HG03108 (cell line): ENCODE measurements at regions not wholly inside any gene's neighbourhood (a gene's known extent, or its start where the extent isn't known, plus 50 kb on each side); places are given as distances from the start of the nearest gene placed in this dataset.
"Not testable (repeated sequence)": the region's sequence is repeated elsewhere in the genome, so short reads cannot be mapped to it uniquely, and the experiment has no call there.

Experiments used
- ATAC-seq: cut with Tn5 transposase; IDR thresholded peaks from one replicate; pipeline ENCODE4 v1.9.1; 2021; ENCODE audit warnings: moderate library complexity; ENCODE audit not compliant: unreplicated experiment

GRCh38 chr2:225793736-225794550 lies 394.4 kb downstream of the NYAP2 start:
- no peak for ATAC-seq

GRCh38 chr2:225788571-225789094 lies 389.1 kb downstream of the NYAP2 start:
- no peak for ATAC-seq

- no peak for ATAC-seq
Observed at GRCh38 chr2:225787497-225787896, 388.0 kb downstream of the NYAP2 start.

GRCh38 chr2:225781991-225782390 lies 382.5 kb downstream of the NYAP2 start:
- ATAC-seq, result no peak

- no peak for ATAC-seq
Observed at GRCh38 chr2:225781145-225781544, 381.6 kb downstream of the NYAP2 start.

GRCh38 chr2:225779829-225780228 lies 380.3 kb downstream of the NYAP2 start:
- no peak for ATAC-seq

GRCh38 chr2:225773148-225773547 lies 373.6 kb downstream of the NYAP2 start:
- no peak for ATAC-seq

GRCh38 chr2:225771701-225772100 lies 372.2 kb downstream of the NYAP2 start:
- no peak for ATAC-seq

- ATAC-seq, result no peak
Observed at GRCh38 chr2:225768741-225769140, 369.2 kb downstream of the NYAP2 start.

- ATAC-seq, result no peak
Observed at GRCh38 chr2:225766431-225766830, 366.9 kb downstream of the NYAP2 start.

- no peak for ATAC-seq
Observed at GRCh38 chr2:225765820-225766219, 366.3 kb downstream of the NYAP2 start.

GRCh38 chr2:225764346-225764745 lies 364.8 kb downstream of the NYAP2 start:
- ATAC-seq, result no peak

GRCh38 chr2:225763711-225764110 lies 364.2 kb downstream of the NYAP2 start:
- ATAC-seq, result no peak

- no peak for ATAC-seq
Observed at GRCh38 chr2:225761396-225761795, 361.9 kb downstream of the NYAP2 start.

GRCh38 chr2:225757248-225757647 lies 357.7 kb downstream of the NYAP2 start:
- ATAC-seq, result no peak

GRCh38 chr2:225756198-225756597 lies 356.7 kb downstream of the NYAP2 start:
- no peak for ATAC-seq

GRCh38 chr2:225748609-225749008 lies 349.1 kb downstream of the NYAP2 start:
- ATAC-seq, result no peak

GRCh38 chr2:225743996-225744395 lies 344.5 kb downstream of the NYAP2 start:
- not testable (repeated sequence) for ATAC-seq

GRCh38 chr2:225742487-225742886 lies 343.0 kb downstream of the NYAP2 start:
- ATAC-seq, result no peak

- no peak for ATAC-seq
Observed at GRCh38 chr2:225740086-225740485, 340.6 kb downstream of the NYAP2 start.

GRCh38 chr2:225739328-225739727 lies 339.8 kb downstream of the NYAP2 start:
- ATAC-seq, result no peak

- no peak for ATAC-seq
Observed at GRCh38 chr2:225738735-225739134, 339.2 kb downstream of the NYAP2 start.

- no peak for ATAC-seq
Observed at GRCh38 chr2:225737556-225737955, 338.0 kb downstream of the NYAP2 start.
